ENCODE measurements at regions not wholly inside any gene's neighbourhood (a gene's known extent, or its start where the extent isn't known, plus 50 kb on each side); places are given as distances from the start of the nearest gene placed in this dataset.

DNA sequence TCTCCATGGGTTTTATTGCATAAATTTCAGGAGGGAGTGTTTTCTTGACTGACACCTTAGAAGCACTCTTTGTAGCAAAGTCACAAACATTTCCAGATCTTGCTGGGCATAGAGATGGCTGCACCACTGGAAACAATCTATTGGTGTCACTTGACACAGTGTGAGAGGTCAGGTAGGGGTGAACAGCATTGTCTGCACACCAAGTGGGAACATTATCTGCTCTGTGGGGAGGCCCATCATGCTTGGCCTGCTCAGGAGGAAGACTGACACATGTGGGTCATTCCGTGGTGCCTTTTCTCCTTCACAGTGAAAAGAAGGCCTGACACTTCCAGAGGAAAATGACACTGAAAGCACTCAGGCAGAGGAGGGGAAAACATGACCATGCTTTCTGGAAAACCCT lies 149.9 kb upstream of the GALNT15 start:
- Histone ChIP-seq H3K36me3 (replicated peaks in 1 of 2) (no peaks in the 10 kb centered on the region), H3K27ac (no peak overlapping the region), H3K4me3 (no peak overlapping the region), H3K9me3 (replicated peaks in 1 of 3) (no peaks in the 10 kb centered on the region), H3K27me3 (no peaks in the 10 kb centered on the region), H3K4me1 (replicated peaks in 1 of 2) (no peaks in the 10 kb centered on the region)
- no peak for DNase-seq
- no peak for TF ChIP-seq POLR2A (IDR thresholded peaks at IDR 0.05)
- TF ChIP-seq, protein P1, sequence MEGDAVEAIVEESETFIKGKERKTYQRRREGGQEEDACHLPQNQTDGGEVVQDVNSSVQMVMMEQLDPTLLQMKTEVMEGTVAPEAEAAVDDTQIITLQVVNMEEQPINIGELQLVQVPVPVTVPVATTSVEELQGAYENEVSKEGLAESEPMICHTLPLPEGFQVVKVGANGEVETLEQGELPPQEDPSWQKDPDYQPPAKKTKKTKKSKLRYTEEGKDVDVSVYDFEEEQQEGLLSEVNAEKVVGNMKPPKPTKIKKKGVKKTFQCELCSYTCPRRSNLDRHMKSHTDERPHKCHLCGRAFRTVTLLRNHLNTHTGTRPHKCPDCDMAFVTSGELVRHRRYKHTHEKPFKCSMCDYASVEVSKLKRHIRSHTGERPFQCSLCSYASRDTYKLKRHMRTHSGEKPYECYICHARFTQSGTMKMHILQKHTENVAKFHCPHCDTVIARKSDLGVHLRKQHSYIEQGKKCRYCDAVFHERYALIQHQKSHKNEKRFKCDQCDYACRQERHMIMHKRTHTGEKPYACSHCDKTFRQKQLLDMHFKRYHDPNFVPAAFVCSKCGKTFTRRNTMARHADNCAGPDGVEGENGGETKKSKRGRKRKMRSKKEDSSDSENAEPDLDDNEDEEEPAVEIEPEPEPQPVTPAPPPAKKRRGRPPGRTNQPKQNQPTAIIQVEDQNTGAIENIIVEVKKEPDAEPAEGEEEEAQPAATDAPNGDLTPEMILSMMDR (IDR thresholded peaks at IDR 0.05) = no peak
- 36 to 63% (median 49%) methylated on average over 1 of the region's 1 CpG for WGBS, 4 donors
- intact Hi-C loops (cut with DNase I) = no loop called here

DNA sequence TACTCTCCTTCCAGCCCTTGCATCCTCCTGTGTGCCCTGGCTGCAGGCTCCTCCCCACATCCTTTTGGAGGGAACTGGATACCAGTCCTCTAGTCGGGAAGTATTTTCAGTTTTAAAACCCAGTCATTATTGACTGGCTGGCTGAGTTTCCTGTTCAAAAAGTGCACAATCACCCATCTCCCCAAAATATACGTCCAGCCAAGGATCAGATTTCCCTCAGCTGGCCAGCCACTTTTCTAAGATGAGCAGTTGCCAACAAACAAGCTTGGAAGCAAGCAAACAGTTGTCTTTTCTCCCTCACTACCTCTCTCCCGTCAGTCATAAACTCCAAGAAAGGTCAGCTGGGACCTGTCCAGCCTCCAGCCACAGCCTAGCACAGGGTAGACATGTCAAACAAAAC lies 147.7 kb upstream of the GALNT15 start:
- intact Hi-C loops (cut with DNase I) = no loop called here
- TF ChIP-seq POLR2A (IDR thresholded peaks at IDR 0.05) = no peak
- H3K4me1 ChIP-seq (replicated peaks in 1 of 2) = no peaks in the 10 kb centered on the region
- H3K4me3 ChIP-seq = no peak overlapping the region
- no peaks in the 10 kb centered on the region for H3K9me3 ChIP-seq (replicated peaks in 1 of 3)
- no peak overlapping the region for H3K27ac ChIP-seq
- WGBS, 4 donors = 20 to 34% (median 29%) methylated on average over 3 of the region's 3 CpGs
- H3K27me3 ChIP-seq = no peaks in the 10 kb centered on the region
- no peaks in the 10 kb centered on the region for H3K36me3 ChIP-seq (replicated peaks in 1 of 2)
- DNase-seq = no peak

DNA sequence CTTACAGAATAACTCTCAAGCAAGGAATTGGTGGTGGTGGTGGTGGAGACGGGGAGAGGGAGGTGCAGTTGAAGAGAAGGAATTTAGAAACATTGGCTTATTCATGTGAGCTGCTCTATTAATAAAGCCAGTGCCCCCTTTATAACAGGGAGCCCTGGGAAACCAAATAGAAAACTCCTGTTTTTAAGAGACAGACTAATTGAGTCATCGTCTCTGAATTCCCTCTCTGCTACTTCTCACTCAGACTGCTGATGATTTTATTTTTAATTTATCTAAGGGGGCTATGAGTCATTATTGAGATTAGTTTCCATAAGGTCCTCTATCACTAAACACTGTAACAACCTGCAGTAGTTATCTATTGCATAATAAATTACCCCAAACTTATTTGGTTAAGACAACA lies 145.9 kb upstream of the GALNT15 start:
- Histone ChIP-seq H3K27ac (no peak overlapping the region), H3K4me3 (no peak overlapping the region), H3K4me1 (replicated peaks in 1 of 2) (no peaks in the 10 kb centered on the region), H3K9me3 (replicated peaks in 1 of 3) (no peaks in the 10 kb centered on the region), H3K36me3 (replicated peaks in 1 of 2) (no peaks in the 10 kb centered on the region), H3K27me3 (no peaks in the 10 kb centered on the region)
- TF ChIP-seq, protein P1 (IDR thresholded peaks at IDR 0.05) = no peak
- no peak for TF ChIP-seq POLR2A (IDR thresholded peaks at IDR 0.05)
- intact Hi-C loops (cut with DNase I) = no loop called here
- DNase-seq = no peak
- 68 to 80% (median 76%) methylated on average over 2 of the region's 2 CpGs for WGBS, 4 donors

DNA sequence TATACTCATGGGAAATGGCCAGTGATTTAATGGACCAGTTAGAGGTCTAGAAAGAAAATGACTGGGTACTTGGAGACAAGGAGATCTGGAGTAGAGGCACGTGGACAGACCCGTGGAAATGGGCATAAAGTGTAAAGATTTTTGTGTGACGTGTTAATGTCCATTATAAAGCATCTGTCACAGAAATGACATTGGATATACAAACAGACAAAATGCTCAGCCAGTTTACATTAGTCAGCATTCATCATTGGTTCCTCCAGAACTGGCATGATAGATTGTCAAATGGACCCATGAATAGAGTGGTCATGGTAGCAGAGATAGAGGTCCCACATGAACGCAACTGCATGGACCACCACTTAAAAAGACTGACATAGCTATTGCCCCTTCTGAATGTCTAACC lies 144.1 kb upstream of the GALNT15 start:
- no peaks in the 10 kb centered on the region for H3K36me3 ChIP-seq (replicated peaks in 1 of 2)
- WGBS, 4 donors = 85 to 92% (median 90%) methylated on average over 4 of the region's 4 CpGs
- H3K27me3 ChIP-seq = no peaks in the 10 kb centered on the region
- no peak overlapping the region for H3K27ac ChIP-seq
- TF ChIP-seq, protein P1 (IDR thresholded peaks at IDR 0.05) = no peak
- no peak for DNase-seq
- H3K4me3 ChIP-seq = no peak overlapping the region
- intact Hi-C loops (cut with DNase I) = loop anchor here in 1 of 2 donors (10.0 kb wide), 1 partner anchor 206 kb away; no protein-coding TSS in a partner anchor
- H3K4me1 ChIP-seq (replicated peaks in 1 of 2) = no peaks in the 10 kb centered on the region
- H3K9me3 ChIP-seq (replicated peaks in 1 of 3) = no peaks in the 10 kb centered on the region

DNA sequence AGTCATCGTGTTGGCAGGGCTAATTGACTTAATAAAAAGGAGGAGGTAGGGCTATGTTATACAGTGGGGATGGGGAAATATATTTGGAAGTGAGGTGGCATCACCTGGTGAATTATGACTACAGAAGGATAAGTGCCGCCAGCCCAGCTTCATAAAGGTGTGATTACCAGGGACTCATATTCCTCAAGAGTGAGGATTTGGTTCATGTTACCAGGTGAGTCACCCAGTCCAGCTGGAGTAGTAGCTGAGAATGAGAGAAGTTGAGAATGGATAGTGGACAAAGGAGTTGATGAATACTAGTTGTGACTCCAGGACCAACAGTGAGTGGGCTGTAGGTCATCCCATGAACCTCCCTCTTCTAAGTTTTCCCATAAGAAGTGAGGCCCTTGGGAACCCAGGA lies 143.0 kb upstream of the GALNT15 start:
- Histone ChIP-seq H3K4me1 (replicated peaks in 1 of 2) (no peaks in the 10 kb centered on the region), H3K4me3 (no peak overlapping the region), H3K36me3 (replicated peaks in 1 of 2) (no peaks in the 10 kb centered on the region), H3K9me3 (replicated peaks in 1 of 3) (no peaks in the 10 kb centered on the region), H3K27ac (no peak overlapping the region), H3K27me3 (no peaks in the 10 kb centered on the region)
- DNase-seq = no peak
- intact Hi-C loops (cut with DNase I) = loop anchor here in 1 of 2 donors (10.0 kb wide), 1 partner anchor 207 kb away; no protein-coding TSS in a partner anchor
- TF ChIP-seq, protein P1 (IDR thresholded peaks at IDR 0.05) = no peak
- TF ChIP-seq POLR2A (IDR thresholded peaks at IDR 0.05) = no peak
- WGBS, 4 donors = 90 to 98% (median 96%) methylated on average over 2 of the region's 2 CpGs
